Esophagus muscularis mucosa (tissue), 4 donors: ENCODE measurements at regions not wholly inside any gene's neighbourhood (a gene's known extent, or its start where the extent isn't known, plus 50 kb on each side); places are given as distances from the start of the nearest gene placed in this dataset.

Source experiments
- EP300 ChIP-seq: sonication (generic); formaldehyde crosslinking; IDR thresholded peaks from one replicate; pipeline ENCODE4 v1.6.1; 2017; ENCODE audit warnings: antibody characterized with exemption
- POLR2A ChIP-seq: fragments of 450-650 bp; IDR thresholded peaks from one replicate; pipeline ENCODE4 v1.6.1; 2017; ENCODE audit warnings: antibody characterized with exemption, moderate library complexity, mild to moderate bottlenecking, low read depth
- POLR2AphosphoS5 ChIP-seq, 2 donors: sonication (generic); formaldehyde crosslinking; IDR thresholded peaks; one replicate each; pipeline ENCODE4 v1.6.1; 2017; ENCODE audit warnings: antibody characterized with exemption in 2 of 2
- TF ChIP-seq, protein P1 (sequence below), 3 experiments: fragments of 200-600 bp in 2 of 3; fragments of 450-650 bp in 1 of 3; sonication (generic) in 2 of 3; IDR thresholded peaks; one replicate each; pipeline ENCODE4 v1.5.1; 2017 to 2019; ENCODE audit warnings: antibody characterized with exemption in 3 of 3, mild to moderate bottlenecking in 2 of 3, moderate library complexity in 1 of 3

DNA sequence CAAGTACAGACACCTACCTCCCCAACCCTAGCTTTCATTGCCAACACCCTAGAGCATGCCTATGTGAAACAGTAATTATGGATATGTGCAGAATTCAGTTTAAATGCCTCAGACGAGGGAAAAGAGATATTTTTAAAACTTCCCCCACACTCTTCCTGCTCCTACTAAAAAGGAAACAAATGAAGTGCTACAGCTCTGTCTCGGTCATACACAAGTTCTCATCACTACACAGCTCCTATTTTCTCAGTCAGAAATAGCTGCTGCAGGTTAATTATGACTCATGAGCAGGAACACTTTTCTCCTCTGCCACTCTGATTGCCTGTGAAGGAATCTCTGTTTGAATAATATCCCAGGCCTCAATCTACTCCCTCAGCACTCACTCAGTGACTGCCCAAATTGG lies 703.6 kb upstream of the FLRT2 start:
- TF ChIP-seq, protein P1, sequence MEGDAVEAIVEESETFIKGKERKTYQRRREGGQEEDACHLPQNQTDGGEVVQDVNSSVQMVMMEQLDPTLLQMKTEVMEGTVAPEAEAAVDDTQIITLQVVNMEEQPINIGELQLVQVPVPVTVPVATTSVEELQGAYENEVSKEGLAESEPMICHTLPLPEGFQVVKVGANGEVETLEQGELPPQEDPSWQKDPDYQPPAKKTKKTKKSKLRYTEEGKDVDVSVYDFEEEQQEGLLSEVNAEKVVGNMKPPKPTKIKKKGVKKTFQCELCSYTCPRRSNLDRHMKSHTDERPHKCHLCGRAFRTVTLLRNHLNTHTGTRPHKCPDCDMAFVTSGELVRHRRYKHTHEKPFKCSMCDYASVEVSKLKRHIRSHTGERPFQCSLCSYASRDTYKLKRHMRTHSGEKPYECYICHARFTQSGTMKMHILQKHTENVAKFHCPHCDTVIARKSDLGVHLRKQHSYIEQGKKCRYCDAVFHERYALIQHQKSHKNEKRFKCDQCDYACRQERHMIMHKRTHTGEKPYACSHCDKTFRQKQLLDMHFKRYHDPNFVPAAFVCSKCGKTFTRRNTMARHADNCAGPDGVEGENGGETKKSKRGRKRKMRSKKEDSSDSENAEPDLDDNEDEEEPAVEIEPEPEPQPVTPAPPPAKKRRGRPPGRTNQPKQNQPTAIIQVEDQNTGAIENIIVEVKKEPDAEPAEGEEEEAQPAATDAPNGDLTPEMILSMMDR (IDR thresholded peaks at IDR 0.05): no peak
- TF ChIP-seq POLR2A (no peak), POLR2AphosphoS5 (IDR thresholded peaks at IDR 0.05) (no peak), EP300 (no peak)
